ENCODE measurements at regions not wholly inside any gene's neighbourhood (a gene's known extent, or its start where the extent isn't known, plus 50 kb on each side); places are given as distances from the start of the nearest gene placed in this dataset.

DNA sequence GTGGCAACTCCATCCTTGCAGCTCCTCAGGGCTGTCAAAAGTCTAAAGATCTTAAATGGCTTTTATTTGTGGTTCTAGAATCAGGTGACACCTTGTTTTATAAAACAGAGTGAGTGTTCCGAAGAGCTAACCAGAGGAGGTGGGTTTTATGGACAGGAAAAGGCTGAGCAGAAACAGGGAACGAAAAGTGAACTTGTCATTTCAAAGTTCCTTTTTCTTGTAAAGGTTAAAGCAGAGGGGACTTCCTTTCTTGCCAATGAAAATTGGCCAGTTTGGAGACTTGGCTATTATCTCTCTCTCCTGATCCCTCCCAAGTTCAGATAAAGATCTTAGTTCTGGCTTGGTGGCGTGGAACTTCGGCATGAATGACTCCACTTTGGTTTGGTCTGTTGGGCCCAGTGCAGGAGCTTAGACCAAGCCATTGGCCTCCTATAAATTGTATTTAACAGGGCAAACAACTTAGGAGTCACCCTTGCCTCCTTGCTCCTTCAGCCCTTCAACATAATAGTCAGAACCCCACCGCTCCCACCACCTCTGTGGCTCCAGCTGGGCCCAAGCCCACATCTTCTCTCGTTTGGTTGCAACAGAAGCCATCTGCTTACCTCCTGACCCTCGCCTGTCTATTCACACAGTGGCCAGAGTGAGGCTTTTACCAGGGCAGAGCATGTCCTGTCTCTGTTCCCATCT lies 102.4 kb upstream of the THY1 start:
- no peak overlapping the region for H2AFZ ChIP-seq (ENCODE audit: low read depth, low read length)

DNA sequence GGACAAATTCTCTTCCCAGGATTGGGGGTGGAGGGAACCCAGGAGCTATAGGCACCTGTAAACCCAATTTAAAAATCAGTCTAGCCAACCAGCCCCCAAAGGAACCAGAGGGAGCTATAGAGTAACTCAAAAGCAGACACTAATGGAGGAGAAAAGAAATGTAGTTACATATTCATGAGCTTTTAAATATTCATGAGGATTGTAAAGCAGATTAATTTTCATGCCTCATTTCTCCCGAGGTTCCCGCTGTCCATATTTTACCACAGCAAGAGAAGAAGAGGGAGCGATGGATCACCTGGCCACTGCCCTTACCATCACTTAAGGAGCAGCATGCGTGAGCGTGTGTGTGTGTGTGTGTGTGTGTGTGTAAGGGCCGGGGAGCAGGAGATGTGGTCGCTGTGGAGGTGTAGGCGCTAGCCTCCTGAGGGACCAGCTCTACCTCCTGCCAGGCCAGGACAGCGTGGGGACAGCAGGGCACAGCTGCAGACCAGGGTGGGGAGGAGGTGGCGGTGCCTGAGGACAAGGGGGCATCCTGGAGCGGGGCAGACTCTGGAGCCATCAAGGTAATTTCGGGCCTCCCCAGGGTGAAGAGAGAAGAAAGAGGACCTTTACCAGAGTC lies 100.7 kb upstream of the THY1 start:
- no peaks in the 10 kb centered on the region for H3K9me3 ChIP-seq (ENCODE audit: low read length)
- peaks cover 1% of the 10 kb centered on the region for H3K27me3 ChIP-seq (ENCODE audit: insufficient read depth, low read length)
- H3K4me1 ChIP-seq (ENCODE audit: insufficient read depth, low read length) = no peaks in the 10 kb centered on the region
- no peaks in the 10 kb centered on the region for H3K36me3 ChIP-seq (ENCODE audit: insufficient read depth, low read length)
- H2AFZ ChIP-seq (ENCODE audit: low read depth, low read length) = no peak overlapping the region
- H3K4me3 ChIP-seq (ENCODE audit: low read length) = no peak overlapping the region

More for the DNA sequence above, 102.4 kb upstream of the THY1 start:
- Histone ChIP-seq H3K4me1 (ENCODE audit: insufficient read depth, low read length) (no peaks in the 10 kb centered on the region), H3K36me3 (ENCODE audit: insufficient read depth, low read length) (no peaks in the 10 kb centered on the region), H3K27me3 (ENCODE audit: insufficient read depth, low read length) (peaks cover 4% of the 10 kb centered on the region), H3K9me3 (ENCODE audit: low read length) (no peaks in the 10 kb centered on the region), H3K4me3 (ENCODE audit: low read length) (no peak overlapping the region)

DNA sequence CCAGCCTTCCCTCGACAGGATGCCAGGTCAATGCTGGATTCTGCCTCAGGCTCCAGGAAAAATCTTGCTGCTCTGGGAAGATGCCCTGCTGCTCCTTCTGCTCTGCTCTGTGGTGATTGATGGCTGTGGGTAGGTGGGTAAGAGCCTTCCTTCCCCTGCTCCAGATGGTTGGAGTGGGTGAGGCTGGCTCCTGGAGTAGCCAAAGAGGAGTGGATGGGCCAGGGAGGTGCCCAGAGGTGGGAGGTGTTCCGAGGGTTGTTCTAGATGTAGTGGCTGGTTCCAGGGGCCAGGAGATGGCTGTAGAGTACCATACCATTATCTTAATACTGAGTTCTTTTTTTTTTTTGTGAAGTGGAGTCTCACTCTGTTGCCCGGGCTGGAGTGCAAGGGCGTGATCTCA lies 99.6 kb upstream of the THY1 start:
- Histone ChIP-seq H2AFZ (ENCODE audit: low read depth, low read length) (no peak overlapping the region), H3K36me3 (ENCODE audit: insufficient read depth, low read length) (no peaks in the 10 kb centered on the region), H3K4me1 (ENCODE audit: insufficient read depth, low read length) (no peaks in the 10 kb centered on the region), H3K27me3 (ENCODE audit: insufficient read depth, low read length) (no peaks in the 10 kb centered on the region), H3K4me3 (ENCODE audit: low read length) (no peak overlapping the region), H3K9me3 (ENCODE audit: low read length) (no peaks in the 10 kb centered on the region)

DNA sequence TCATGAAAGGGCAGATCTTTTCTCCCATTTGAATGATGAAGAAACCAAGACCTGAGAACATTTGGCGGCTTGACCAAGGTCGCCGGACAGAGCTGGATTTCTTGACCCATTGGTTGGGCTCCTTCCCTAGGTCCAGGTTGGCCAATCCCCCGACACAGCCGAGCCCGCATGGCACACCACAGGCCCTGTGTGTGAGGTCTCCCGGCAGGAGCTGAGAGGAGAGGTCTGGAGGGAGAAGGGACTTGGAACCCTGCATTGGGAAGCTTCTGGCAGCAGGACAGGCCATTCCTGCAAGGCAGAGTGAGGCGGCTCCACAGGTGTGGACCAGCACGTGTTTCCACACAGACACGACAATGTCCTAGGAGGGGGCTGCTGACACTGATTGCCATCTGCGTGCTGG lies 98.6 kb upstream of the THY1 start:
- Histone ChIP-seq H3K9me3 (ENCODE audit: low read length) (no peaks in the 10 kb centered on the region), H3K4me3 (ENCODE audit: low read length) (no peak overlapping the region), H3K4me1 (ENCODE audit: insufficient read depth, low read length) (no peaks in the 10 kb centered on the region), H3K27me3 (ENCODE audit: insufficient read depth, low read length) (no peaks in the 10 kb centered on the region), H3K36me3 (ENCODE audit: insufficient read depth, low read length) (no peaks in the 10 kb centered on the region), H2AFZ (ENCODE audit: low read depth, low read length) (no peak overlapping the region)

DNA sequence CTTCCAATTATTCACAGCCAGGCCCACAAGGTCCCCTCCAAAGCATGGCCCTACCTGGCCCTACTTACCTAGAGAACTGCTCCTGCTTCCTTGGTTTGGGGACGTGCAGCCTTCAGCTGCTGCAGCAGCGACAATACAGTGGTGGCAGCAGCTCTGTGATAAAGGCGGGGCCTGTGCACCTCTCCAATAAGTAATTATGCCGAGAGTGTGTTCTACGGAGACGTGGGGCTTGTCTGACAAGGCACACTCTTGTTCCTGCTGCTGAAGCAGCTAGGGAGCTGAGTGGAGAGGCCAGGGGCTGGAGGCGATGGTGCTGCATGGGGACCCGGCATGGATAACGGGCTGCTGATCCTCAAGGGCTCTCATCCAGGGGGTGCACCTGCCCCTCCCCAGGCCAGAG lies 98.0 kb upstream of the THY1 start:
- Histone ChIP-seq H3K4me1 (ENCODE audit: insufficient read depth, low read length) (no peaks in the 10 kb centered on the region), H3K27me3 (ENCODE audit: insufficient read depth, low read length) (no peaks in the 10 kb centered on the region), H2AFZ (ENCODE audit: low read depth, low read length) (no peak overlapping the region), H3K4me3 (ENCODE audit: low read length) (no peak overlapping the region), H3K36me3 (ENCODE audit: insufficient read depth, low read length) (no peaks in the 10 kb centered on the region), H3K9me3 (ENCODE audit: low read length) (no peaks in the 10 kb centered on the region)

DNA sequence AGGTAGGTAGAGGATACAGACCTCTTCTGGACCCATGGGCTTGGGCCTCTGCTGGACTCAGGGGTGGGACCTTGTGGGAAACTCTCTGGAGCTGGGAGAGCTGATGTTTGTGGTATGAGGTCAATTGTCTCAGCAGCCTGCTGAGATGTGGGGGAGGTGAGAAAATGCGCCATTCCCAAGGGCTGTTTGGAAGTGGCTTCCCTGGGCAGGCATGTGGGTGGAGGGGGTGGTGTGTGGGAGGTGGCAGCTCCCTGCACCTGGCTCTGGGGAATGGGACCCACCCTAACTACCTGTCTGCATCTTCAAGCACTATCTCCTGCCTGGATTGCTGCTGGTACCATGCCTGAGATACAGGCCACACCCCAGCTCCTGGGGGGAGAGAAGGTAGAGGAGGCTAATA lies 97.4 kb upstream of the THY1 start:
- no peak overlapping the region for H3K4me3 ChIP-seq (ENCODE audit: low read length)
- H2AFZ ChIP-seq (ENCODE audit: low read depth, low read length) = no peak overlapping the region
- H3K27me3 ChIP-seq (ENCODE audit: insufficient read depth, low read length) = no peaks in the 10 kb centered on the region
- no peaks in the 10 kb centered on the region for H3K4me1 ChIP-seq (ENCODE audit: insufficient read depth, low read length)
- no peaks in the 10 kb centered on the region for H3K36me3 ChIP-seq (ENCODE audit: insufficient read depth, low read length)
- H3K9me3 ChIP-seq (ENCODE audit: low read length) = no peaks in the 10 kb centered on the region

DNA sequence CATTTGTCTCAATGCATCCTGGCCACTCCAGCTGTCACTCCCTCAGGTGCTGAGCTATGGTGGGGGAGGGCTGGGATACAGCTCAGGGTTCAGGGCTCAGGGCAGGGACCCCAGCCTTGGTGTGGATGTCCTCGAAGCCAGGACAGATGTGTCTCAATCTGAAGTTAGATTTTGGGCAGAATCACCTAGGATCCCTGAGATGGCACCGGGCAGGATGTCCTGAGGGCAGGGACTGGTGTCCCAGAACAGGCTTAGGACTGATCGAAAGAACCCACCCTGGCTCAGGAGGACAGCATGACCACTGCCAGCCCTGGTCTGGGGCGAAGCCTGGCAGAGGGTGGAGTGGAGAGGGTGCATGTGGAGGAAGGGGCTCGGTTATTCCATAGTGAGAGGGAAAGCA lies 96.8 kb upstream of the THY1 start:
- H2AFZ ChIP-seq (ENCODE audit: low read depth, low read length) = no peak overlapping the region
- H3K4me1 ChIP-seq (ENCODE audit: insufficient read depth, low read length) = no peaks in the 10 kb centered on the region
- no peak overlapping the region for H3K4me3 ChIP-seq (ENCODE audit: low read length)
- H3K27me3 ChIP-seq (ENCODE audit: insufficient read depth, low read length) = no peaks in the 10 kb centered on the region
- no peaks in the 10 kb centered on the region for H3K36me3 ChIP-seq (ENCODE audit: insufficient read depth, low read length)
- H3K9me3 ChIP-seq (ENCODE audit: low read length) = no peaks in the 10 kb centered on the region

DNA sequence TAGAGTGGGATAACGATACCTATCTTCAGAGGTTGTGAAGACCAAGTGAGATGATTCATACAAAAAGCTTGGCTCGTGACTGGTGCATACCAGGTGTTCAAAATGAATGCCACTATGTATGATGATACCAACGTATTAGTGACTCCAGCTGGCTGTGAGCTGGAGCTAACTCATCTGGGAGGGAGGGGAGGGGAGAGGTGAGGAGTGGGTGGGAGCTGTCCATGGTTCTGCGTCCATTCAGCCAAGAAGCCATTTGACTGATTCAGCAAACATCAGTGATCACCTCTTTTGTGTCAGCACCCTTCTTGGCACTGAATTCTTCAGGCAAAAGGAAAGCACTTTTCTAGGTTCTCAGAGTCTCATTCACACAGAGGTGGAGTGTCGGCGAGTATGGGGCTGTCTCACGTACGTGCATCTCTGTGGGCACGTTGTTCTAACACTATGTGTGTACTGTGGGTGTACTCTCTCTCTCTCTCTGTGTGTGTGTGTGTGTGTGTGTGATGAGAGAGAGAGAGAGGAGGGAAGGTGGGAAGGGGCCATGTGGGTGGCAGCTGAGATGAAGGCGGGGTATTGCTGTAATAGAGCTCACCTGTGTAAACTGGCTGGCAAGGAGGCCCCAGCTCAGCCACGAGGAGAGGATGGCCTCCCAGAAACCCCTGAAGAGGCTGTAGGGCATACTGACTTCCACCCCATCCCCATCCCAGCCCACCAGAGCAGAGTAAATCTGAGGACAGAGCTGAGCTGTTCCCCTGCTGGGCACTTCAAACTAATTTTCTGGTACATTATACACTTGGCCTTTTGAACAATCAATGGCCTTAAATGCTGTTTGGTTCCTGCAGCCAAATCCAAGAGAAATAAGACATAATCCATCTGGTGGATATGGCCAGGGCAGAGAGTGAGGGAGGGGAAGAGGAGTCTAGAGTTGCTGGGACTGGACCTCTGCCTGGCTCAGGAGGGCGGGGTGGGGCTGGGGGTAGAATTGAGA lies 96.1 kb upstream of the THY1 start:
- peaks cover 2% of the 10 kb centered on the region for H3K27me3 ChIP-seq (ENCODE audit: insufficient read depth, low read length)

DNA sequence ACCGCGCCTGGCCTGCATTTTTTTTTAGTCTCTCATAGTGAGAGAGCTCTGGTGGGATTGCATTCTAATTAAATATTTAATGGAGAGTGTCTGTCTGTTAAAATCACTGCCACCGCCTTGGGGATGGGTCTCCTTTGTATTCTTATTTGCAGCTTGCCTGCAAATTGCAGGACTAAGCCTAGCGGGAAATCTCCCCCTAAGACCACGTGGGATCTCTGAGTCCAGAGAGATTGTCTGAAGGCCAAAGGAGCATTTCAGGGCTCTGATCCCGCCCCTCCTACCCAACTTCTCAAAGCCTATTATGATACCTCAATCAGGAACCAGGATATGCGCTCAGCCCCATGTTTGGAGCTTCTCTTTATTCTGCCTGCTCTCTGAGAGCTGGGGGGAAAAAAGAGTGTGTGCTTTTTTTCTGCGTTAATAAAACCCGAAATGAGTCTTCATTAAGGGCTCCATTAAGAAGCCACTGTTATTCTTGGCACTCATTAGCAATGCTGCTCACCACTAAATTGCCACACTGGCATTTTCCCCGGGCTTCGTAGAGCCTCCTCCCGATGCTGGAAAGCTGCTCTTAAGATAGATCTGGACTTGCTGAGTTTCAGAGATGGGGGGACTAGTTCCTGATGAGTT lies 92.9 kb upstream of the THY1 start:
- Histone ChIP-seq H2AFZ (ENCODE audit: low read depth, low read length) (no peak overlapping the region), H3K27me3 (ENCODE audit: insufficient read depth, low read length) (peaks cover 21% of the 10 kb centered on the region), H3K9me3 (ENCODE audit: low read length) (no peaks in the 10 kb centered on the region), H3K4me3 (ENCODE audit: low read length) (no peak overlapping the region), H3K36me3 (ENCODE audit: insufficient read depth, low read length) (no peaks in the 10 kb centered on the region), H3K4me1 (ENCODE audit: insufficient read depth, low read length) (peaks cover 11% of the 10 kb centered on the region)

More for the DNA sequence above, 96.1 kb upstream of the THY1 start:
- Histone ChIP-seq H2AFZ (ENCODE audit: low read depth, low read length) (no peak overlapping the region), H3K4me3 (ENCODE audit: low read length) (no peak overlapping the region), H3K9me3 (ENCODE audit: low read length) (no peaks in the 10 kb centered on the region), H3K36me3 (ENCODE audit: insufficient read depth, low read length) (no peaks in the 10 kb centered on the region), H3K4me1 (ENCODE audit: insufficient read depth, low read length) (no peaks in the 10 kb centered on the region)

DNA sequence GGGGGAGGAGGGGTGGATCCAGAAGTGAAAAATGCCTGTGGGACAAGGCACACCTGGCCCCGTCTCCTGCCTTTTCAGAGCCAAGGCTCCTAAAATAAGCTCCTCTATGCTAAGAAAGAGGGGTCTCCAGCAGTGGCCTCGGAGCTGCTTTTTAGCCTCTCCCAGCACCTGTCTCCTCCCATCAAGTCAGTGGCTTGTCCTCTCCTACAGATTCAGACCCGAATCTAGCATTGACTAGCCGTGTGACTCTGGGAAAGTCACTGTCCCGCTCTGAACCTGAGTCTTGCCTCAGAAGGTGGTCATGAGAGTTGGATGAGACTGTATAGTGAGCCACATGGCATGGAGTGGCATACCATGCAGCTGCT lies 90.8 kb upstream of the THY1 start:
- Histone ChIP-seq H3K27me3 (ENCODE audit: insufficient read depth, low read length) (peaks cover 22% of the 10 kb centered on the region), H3K36me3 (ENCODE audit: insufficient read depth, low read length) (no peaks in the 10 kb centered on the region), H2AFZ (ENCODE audit: low read depth, low read length) (no peak overlapping the region), H3K4me3 (ENCODE audit: low read length) (no peak overlapping the region), H3K9me3 (ENCODE audit: low read length) (no peaks in the 10 kb centered on the region), H3K4me1 (ENCODE audit: insufficient read depth, low read length) (peaks cover 11% of the 10 kb centered on the region)

DNA sequence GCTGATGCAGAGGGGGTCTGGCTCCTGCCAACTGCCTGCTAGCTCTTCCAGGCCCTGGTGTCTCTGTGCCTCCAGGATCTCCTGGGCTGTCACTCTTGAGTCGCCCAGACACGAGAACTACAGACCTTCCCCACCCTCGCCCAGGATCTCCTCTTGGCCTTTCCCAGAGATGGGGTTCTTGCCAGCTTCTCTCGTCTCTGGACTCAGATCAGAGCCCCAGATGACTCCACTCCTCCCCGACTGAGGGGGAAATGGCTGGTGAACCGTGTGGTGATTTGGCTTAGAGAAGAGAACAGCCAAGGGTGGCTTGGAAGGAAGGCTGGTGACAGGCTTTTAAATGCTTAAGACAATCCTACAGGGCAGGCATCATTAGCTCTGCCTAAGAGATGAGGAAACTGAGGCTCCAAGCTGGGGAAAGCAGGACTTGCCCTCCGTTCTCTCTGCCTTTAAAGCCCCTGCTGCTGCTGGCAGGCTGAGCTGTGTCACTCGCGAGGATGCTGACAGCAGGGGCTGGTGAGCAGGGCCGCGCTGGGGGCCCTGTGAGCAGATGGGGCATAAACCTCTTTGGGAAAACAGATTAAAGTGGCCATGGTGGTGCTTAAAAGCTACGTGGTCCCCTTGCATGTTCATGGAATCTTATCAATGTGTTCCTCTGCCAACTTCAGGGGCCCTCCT lies 90.3 kb upstream of the THY1 start:
- H3K27me3 ChIP-seq (ENCODE audit: insufficient read depth, low read length) = peaks cover 22% of the 10 kb centered on the region
- no peaks in the 10 kb centered on the region for H3K36me3 ChIP-seq (ENCODE audit: insufficient read depth, low read length)
- H2AFZ ChIP-seq (ENCODE audit: low read depth, low read length) = no peak overlapping the region
- peaks cover 11% of the 10 kb centered on the region for H3K4me1 ChIP-seq (ENCODE audit: insufficient read depth, low read length)
- H3K4me3 ChIP-seq (ENCODE audit: low read length) = no peak overlapping the region
- no peaks in the 10 kb centered on the region for H3K9me3 ChIP-seq (ENCODE audit: low read length)

DNA sequence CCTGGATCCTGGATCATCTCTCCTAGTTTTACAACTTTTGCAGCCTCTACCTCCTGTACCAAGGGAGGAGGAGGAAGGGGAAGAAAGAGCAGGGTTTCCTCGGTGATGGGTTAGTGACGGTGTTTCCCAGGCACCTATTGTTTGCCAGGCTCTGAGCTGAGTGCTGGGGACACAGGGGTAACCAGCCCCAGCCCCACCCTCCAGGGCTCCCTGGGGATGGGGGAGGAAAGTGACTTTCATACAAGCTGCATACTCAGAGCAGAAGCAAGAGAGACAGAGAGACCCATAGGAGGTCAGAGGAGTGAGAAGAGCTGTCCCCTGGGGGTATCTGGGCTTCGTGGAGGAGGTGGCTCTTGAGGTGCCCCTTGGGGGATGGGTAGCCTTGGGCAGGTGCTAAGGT lies 89.4 kb upstream of the THY1 start:
- no peak overlapping the region for H3K4me3 ChIP-seq (ENCODE audit: low read length)
- peaks cover 22% of the 10 kb centered on the region for H3K27me3 ChIP-seq (ENCODE audit: insufficient read depth, low read length)
- no peaks in the 10 kb centered on the region for H3K9me3 ChIP-seq (ENCODE audit: low read length)
- peaks cover 11% of the 10 kb centered on the region for H3K4me1 ChIP-seq (ENCODE audit: insufficient read depth, low read length)
- no peak overlapping the region for H2AFZ ChIP-seq (ENCODE audit: low read depth, low read length)
- no peaks in the 10 kb centered on the region for H3K36me3 ChIP-seq (ENCODE audit: insufficient read depth, low read length)

All from neuron (in vitro differentiated cells).